Bronchial epithelial cell (primary cell): ENCODE measurements at regions not wholly inside any gene's neighbourhood (a gene's known extent, or its start where the extent isn't known, plus 50 kb on each side); places are given as distances from the start of the nearest gene placed in this dataset.
"Not testable (repeated sequence)": the region's sequence is repeated elsewhere in the genome, so short reads cannot be mapped to it uniquely, and the experiment has no call there.

Experiments
- DNase-seq: peaks from one replicate; pipeline ENCODE4 v3.0.0-alpha.2; 2010; ENCODE audit warnings: low read depth
- FAIRE-seq: peaks from 2 replicates; lab custom pipeline; 2011; peaks lifted over from hg19 to GRCh38; lab: Jason Lieb, UNC
- H3K27me3 ChIP-seq: 2 replicates; pipeline ENCODE4 v1.5.1; 2011; ENCODE audit warnings: low read length; ENCODE audit not compliant: control insufficient read depth, insufficient read depth
- H3K36me3 ChIP-seq: 2 replicates; pipeline ENCODE4 v1.5.1; 2011; ENCODE audit warnings: low read length; ENCODE audit not compliant: control insufficient read depth, insufficient read depth
- H3K4me3 ChIP-seq: 2 replicates; pipeline ENCODE4 v1.5.1; 2011; ENCODE audit warnings: mild to moderate bottlenecking, low read depth, low read length, control low read depth
- CTCF ChIP-seq: IDR thresholded peaks from 2 replicates; pipeline ENCODE4 v1.5.1; 2011; ENCODE audit warnings: mild to moderate bottlenecking, moderate library complexity, low read length, control low read depth, inconsistent platforms; ENCODE audit not compliant: insufficient read depth, severe bottlenecking

DNA sequence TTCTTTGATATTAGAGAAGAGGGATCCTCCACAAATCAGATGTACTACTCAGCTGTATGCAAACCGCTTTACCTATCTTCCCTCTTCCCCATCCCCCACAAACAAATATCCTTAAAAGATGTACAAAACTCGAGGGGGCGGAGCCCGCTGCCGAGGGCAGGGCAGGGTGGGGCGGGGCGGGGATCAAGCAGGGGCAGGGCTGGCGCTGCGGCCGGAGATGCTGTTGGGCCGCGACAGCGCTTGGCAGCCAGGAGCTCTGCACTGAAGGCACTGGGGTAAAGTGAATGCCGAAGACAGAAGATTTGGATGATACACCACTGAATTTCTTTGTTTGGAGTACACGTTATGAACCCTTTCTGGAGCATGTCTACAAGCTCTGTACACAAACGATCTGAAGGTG is 474.8 kb downstream of the CDH10 start:
- no peak for DNase-seq
- no peaks in the 10 kb centered on the region for H3K27me3 ChIP-seq
- no peaks in the 10 kb centered on the region for H3K36me3 ChIP-seq
- no peak for TF ChIP-seq CTCF
- H3K4me3 ChIP-seq: no peak overlapping the region
- FAIRE-seq: no peak

DNA sequence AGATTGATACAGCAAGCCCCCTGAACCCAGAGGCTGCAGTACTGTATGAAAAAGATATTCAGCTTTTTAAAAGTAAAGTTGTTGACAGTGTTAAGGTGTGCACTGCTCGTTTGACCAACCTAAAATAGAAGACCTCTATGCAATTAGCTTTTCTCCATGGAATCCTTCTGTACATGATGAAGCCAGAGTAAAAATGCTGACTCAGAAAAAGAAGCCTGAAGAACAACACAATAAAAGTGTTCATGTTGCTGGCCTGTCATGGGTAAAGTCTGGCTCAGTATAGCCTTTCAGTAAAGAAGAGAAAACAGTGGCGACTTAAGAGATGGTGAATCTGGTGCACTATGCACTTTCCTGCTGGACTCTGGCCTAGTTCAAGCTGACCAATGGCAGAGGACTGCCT is 473.8 kb downstream of the CDH10 start:
- not testable (repeated sequence) for FAIRE-seq, DNase-seq

DNA sequence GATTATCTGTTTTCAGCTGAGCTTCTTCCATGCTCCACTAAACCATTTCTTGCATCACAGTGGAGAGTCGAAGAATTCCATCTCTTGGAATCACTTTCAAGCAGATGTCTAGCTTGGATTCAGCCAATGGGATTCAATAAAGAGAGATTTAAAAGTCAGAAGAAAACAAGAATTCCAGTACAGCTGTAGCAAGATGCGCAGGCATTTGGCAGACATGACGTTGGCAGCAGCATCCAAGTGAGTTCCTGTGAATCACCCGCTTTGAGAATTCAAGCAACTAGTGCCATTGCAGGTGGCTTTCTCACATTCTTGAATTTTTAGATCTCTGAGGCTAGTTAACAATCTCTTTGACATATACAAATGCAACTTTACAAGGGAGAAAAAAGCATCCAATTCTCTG is 467.0 kb downstream of the CDH10 start:
- TF ChIP-seq CTCF: no peak
- Histone ChIP-seq H3K36me3 (no peaks in the 10 kb centered on the region), H3K27me3 (no peaks in the 10 kb centered on the region), H3K4me3 (no peak overlapping the region)
- no peak for FAIRE-seq
- no peak for DNase-seq

More for the DNA sequence above, 473.8 kb downstream of the CDH10 start:
- H3K36me3 ChIP-seq, H3K4me3 ChIP-seq, H3K27me3 ChIP-seq: not testable (repeated sequence)

DNA sequence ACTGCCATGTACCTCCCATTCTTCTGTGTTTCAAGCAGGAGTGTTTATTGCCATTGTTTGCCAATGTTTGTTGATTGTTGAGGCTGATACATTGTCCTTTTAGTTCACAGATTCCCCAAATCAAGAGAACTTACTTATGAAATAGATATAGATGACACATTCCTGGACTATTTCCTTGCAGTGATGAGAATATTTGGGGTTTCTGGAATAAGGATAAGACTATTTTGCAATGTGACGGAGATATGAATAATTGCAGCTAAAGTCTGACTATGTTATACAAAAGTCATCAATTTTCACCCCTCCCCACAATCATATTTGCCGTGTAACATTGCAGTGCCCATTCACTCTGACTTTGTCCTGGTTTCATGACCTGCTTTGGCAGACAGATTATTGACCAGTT is 460.8 kb downstream of the CDH10 start:
- DNase-seq: no peak
- FAIRE-seq: no peak
- Histone ChIP-seq H3K4me3 (no peak overlapping the region), H3K27me3 (no peaks in the 10 kb centered on the region), H3K36me3 (no peaks in the 10 kb centered on the region)
- TF ChIP-seq CTCF: no peak

DNA sequence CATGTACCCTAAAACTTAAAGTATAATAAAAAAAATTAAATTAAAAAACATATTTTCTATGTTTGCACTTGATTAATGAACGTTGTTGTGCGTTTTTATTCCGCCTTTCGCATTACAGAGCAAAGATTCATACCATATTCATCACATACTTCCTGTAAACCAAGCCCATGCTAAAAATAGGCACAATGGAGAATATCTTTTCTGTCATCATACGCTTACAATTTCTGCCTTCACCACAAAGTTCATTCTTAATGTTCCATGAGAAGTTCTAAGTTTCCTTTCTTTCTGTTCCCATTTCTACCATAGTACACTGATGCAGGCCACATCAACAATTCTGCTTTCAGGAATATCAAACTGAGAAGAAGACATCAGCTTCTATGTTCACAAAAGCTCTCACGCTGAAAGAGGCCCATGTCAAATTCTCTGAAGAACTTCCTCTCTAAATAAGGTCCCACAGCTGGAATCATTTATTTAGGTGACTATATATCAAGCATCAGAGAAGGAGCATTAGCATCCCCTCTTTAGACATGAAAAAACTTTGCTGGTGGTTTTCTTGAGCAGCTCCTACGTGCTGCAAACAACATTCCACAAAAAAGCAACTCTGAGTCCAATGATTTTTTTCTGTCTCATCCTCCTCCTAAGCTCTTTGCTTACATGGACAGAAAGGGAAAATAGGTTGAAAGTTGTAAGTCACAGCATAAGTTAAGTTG is 456.4 kb downstream of the CDH10 start:
- no peaks in the 10 kb centered on the region for H3K27me3 ChIP-seq
- FAIRE-seq (no peak), DNase-seq (no peak)
- no peak for TF ChIP-seq CTCF
- H3K4me3 ChIP-seq: no peak overlapping the region
- H3K36me3 ChIP-seq: no peaks in the 10 kb centered on the region

GRCh38 chr5:24196789-24197188 is 448.0 kb downstream of the CDH10 start:
- no peak for DNase-seq
- no peak for FAIRE-seq
- Histone ChIP-seq H3K4me3 (no peak overlapping the region), H3K27me3 (no peaks in the 10 kb centered on the region), H3K36me3 (no peaks in the 10 kb centered on the region)
- TF ChIP-seq CTCF: no peak
